Retina (tissue), 1 donor: ENCODE measurements at regions not wholly inside any gene's neighbourhood (a gene's known extent, or its start where the extent isn't known, plus 50 kb on each side); places are given as distances from the start of the nearest gene placed in this dataset.

ENCODE experiments used
- DNase-seq: peaks from one replicate; pipeline ENCODE4 v3.0.0-alpha.2; 2016

- no peak for DNase-seq
These were observed 71.8 kb upstream of the ZNF521 start for GRCh38 chr18:25423760-25424159.

- DNase-seq = no peak
These were observed 71.3 kb upstream of the ZNF521 start for GRCh38 chr18:25423267-25423666.

GRCh38 chr18:25422230-25422629, 70.3 kb upstream of the ZNF521 start:
- no peak for DNase-seq

GRCh38 chr18:25420077-25420825, 68.3 kb upstream of the ZNF521 start:
- peak; percentile 23 for DNase-seq

- no peak for DNase-seq
These were observed 64.4 kb upstream of the ZNF521 start for GRCh38 chr18:25416374-25416773.

GRCh38 chr18:25409971-25410370, 58.0 kb upstream of the ZNF521 start:
- DNase-seq = no peak

- no peak for DNase-seq
These were observed 56.3 kb upstream of the ZNF521 start for GRCh38 chr18:25408293-25408692.
